GM21825 (cell line): ENCODE measurements at regions not wholly inside any gene's neighbourhood (a gene's known extent, or its start where the extent isn't known, plus 50 kb on each side); places are given as distances from the start of the nearest gene placed in this dataset.
"Not testable (repeated sequence)": the region's sequence is repeated elsewhere in the genome, so short reads cannot be mapped to it uniquely, and the experiment has no call there.

Source experiments
- ATAC-seq: cut with Tn5 transposase; IDR thresholded peaks from one replicate; pipeline ENCODE4 v1.9.1; 2021; ENCODE audit warnings: mild to moderate bottlenecking, moderate library complexity; ENCODE audit not compliant: unreplicated experiment

- ATAC-seq = no peak
Observed at GRCh38 chr2:224121406-224122067, 82.5 kb upstream of the SERPINE2 start.

- ATAC-seq = no peak
Observed at GRCh38 chr2:224120986-224121385, 81.9 kb upstream of the SERPINE2 start.

- ATAC-seq = not testable (repeated sequence)
Observed at GRCh38 chr2:224119846-224120245, 80.8 kb upstream of the SERPINE2 start.

GRCh38 chr2:224114428-224114827 lies 75.3 kb upstream of the SERPINE2 start:
- no peak for ATAC-seq

- not testable (repeated sequence) for ATAC-seq
Observed at GRCh38 chr2:224113930-224114329, 74.8 kb upstream of the SERPINE2 start.

- no peak for ATAC-seq
Observed at GRCh38 chr2:224111576-224111975, 72.5 kb upstream of the SERPINE2 start.

GRCh38 chr2:224110811-224111210 lies 71.7 kb upstream of the SERPINE2 start:
- ATAC-seq = no peak

- ATAC-seq = no peak
Observed at GRCh38 chr2:224109751-224110150, 70.7 kb upstream of the SERPINE2 start.

- ATAC-seq = no peak
Observed at GRCh38 chr2:224106794-224107193, 67.7 kb upstream of the SERPINE2 start.

GRCh38 chr2:224104668-224105386 lies 65.7 kb upstream of the SERPINE2 start:
- ATAC-seq = no peak

GRCh38 chr2:224103651-224104050 lies 64.6 kb upstream of the SERPINE2 start:
- ATAC-seq = no peak

- no peak for ATAC-seq
Observed at GRCh38 chr2:224102991-224103390, 63.9 kb upstream of the SERPINE2 start.

- no peak for ATAC-seq
Observed at GRCh38 chr2:224101820-224102630, 62.9 kb upstream of the SERPINE2 start.

GRCh38 chr2:224099861-224100643 lies 61.0 kb upstream of the SERPINE2 start:
- ATAC-seq = no peak

- no peak for ATAC-seq
Observed at GRCh38 chr2:224098481-224099230, 59.6 kb upstream of the SERPINE2 start.

- ATAC-seq = no peak
Observed at GRCh38 chr2:224094413-224094812, 55.3 kb upstream of the SERPINE2 start.

- not testable (repeated sequence) for ATAC-seq
Observed at GRCh38 chr2:224091671-224092070, 52.6 kb upstream of the SERPINE2 start.

- ATAC-seq = not testable (repeated sequence)
Observed at GRCh38 chr2:224089606-224090005, 50.5 kb upstream of the SERPINE2 start.
